Osteoblast (primary cell): ENCODE measurements at regions not wholly inside any gene's neighbourhood (a gene's known extent, or its start where the extent isn't known, plus 50 kb on each side); places are given as distances from the start of the nearest gene placed in this dataset.

Experiments
- DNase-seq: peaks from one replicate; pipeline ENCODE4 v3.0.0; 2011; ENCODE audit warnings: low spot score, mixed read lengths; ENCODE audit not compliant: insufficient read length; ENCODE audit errors: missing footprints
- H2AFZ ChIP-seq: 2 replicates; pipeline ENCODE4 v1.6.0; 2011; ENCODE audit warnings: mild to moderate bottlenecking, low read length
- H3K27ac ChIP-seq: 2 replicates; pipeline ENCODE4 v1.5.1; 2011; ENCODE audit warnings: mild to moderate bottlenecking, low read depth, low read length, moderate library complexity
- H3K27me3 ChIP-seq: 2 replicates; pipeline ENCODE4 v1.6.0; 2012; ENCODE audit warnings: mild to moderate bottlenecking, control low read depth, inconsistent platforms, low read length, moderate library complexity; ENCODE audit not compliant: insufficient read depth
- H3K36me3 ChIP-seq: 2 replicates; pipeline ENCODE4 v1.5.1; 2011; ENCODE audit warnings: mild to moderate bottlenecking, low read length, control low read depth, moderate library complexity; ENCODE audit not compliant: insufficient read depth
- H3K4me1 ChIP-seq: 2 replicates; pipeline ENCODE4 v1.5.1; 2011; ENCODE audit warnings: mild to moderate bottlenecking, low read length, control low read depth, moderate library complexity; ENCODE audit not compliant: insufficient read depth
- H3K4me2 ChIP-seq: 2 replicates; pipeline ENCODE4 v1.6.0; 2011; ENCODE audit warnings: mild to moderate bottlenecking, low read length; ENCODE audit not compliant: insufficient read depth
- H3K4me3 ChIP-seq: fragments of 200-600 bp; sonication (generic); 3 replicates; pipeline ENCODE4 v1.5.1; 2012; ENCODE audit warnings: mild to moderate bottlenecking, low read length, inconsistent platforms; ENCODE audit not compliant: insufficient read depth
- H3K79me2 ChIP-seq: 2 replicates; pipeline ENCODE4 v1.6.0; 2012; ENCODE audit warnings: mild to moderate bottlenecking, low read length, control low read depth, inconsistent platforms; ENCODE audit not compliant: insufficient read depth
- H3K9me3 ChIP-seq: 2 replicates; pipeline ENCODE4 v1.5.1; 2011; ENCODE audit warnings: low read depth, low read length, control low read depth
- H4K20me1 ChIP-seq: 2 replicates; pipeline ENCODE4 v1.6.0; 2012; ENCODE audit warnings: mild to moderate bottlenecking, low read length, control low read depth; ENCODE audit not compliant: insufficient read depth
- CTCF ChIP-seq: IDR thresholded peaks from 2 replicates; pipeline ENCODE4 v1.5.1; 2011; ENCODE audit warnings: mild to moderate bottlenecking, low read depth, low read length, moderate library complexity; ENCODE audit errors: extremely low read depth

- no peaks in the 10 kb centered on the region for H3K36me3 ChIP-seq
- no peak for TF ChIP-seq CTCF
- H3K27ac ChIP-seq: no peak overlapping the region
- H3K79me2 ChIP-seq: no peaks in the 10 kb centered on the region
- no peak for DNase-seq
- no peaks in the 10 kb centered on the region for H3K9me3 ChIP-seq
- no peaks in the 10 kb centered on the region for H3K4me1 ChIP-seq
- H2AFZ ChIP-seq: no peak overlapping the region
- no peaks in the 10 kb centered on the region for H3K27me3 ChIP-seq
- no peak overlapping the region for H3K4me2 ChIP-seq
- H3K4me3 ChIP-seq: no peak overlapping the region
- H4K20me1 ChIP-seq: no peaks in the 10 kb centered on the region
Measured at GRCh38 chr4:43348591-43348990, 456.1 kb downstream of the GRXCR1 start.

GRCh38 chr4:43351970-43352806 lies 459.7 kb downstream of the GRXCR1 start:
- Histone ChIP-seq H3K36me3 (no peaks in the 10 kb centered on the region), H3K4me3 (no peak overlapping the region), H3K27me3 (no peaks in the 10 kb centered on the region), H2AFZ (peak overlapping the region; percentile 2), H3K4me2 (no peak overlapping the region), H3K27ac (no peak overlapping the region), H3K4me1 (no peaks in the 10 kb centered on the region), H3K79me2 (no peaks in the 10 kb centered on the region), H3K9me3 (no peaks in the 10 kb centered on the region), H4K20me1 (no peaks in the 10 kb centered on the region)
- TF ChIP-seq CTCF: no peak
- no peak for DNase-seq

GRCh38 chr4:43352859-43353258 lies 460.3 kb downstream of the GRXCR1 start:
- Histone ChIP-seq H4K20me1 (no peaks in the 10 kb centered on the region), H3K27me3 (no peaks in the 10 kb centered on the region), H3K4me3 (no peak overlapping the region), H3K79me2 (no peaks in the 10 kb centered on the region), H3K9me3 (no peaks in the 10 kb centered on the region), H3K4me1 (no peaks in the 10 kb centered on the region), H3K36me3 (no peaks in the 10 kb centered on the region), H2AFZ (no peak overlapping the region), H3K4me2 (no peak overlapping the region), H3K27ac (no peak overlapping the region)
- no peak for DNase-seq
- no peak for TF ChIP-seq CTCF

GRCh38 chr4:43353552-43353951 lies 461.0 kb downstream of the GRXCR1 start:
- H3K4me1 ChIP-seq: no peaks in the 10 kb centered on the region
- H3K36me3 ChIP-seq: no peaks in the 10 kb centered on the region
- H3K79me2 ChIP-seq: no peaks in the 10 kb centered on the region
- no peaks in the 10 kb centered on the region for H3K27me3 ChIP-seq
- no peak overlapping the region for H3K4me3 ChIP-seq
- H3K27ac ChIP-seq: no peak overlapping the region
- H4K20me1 ChIP-seq: no peaks in the 10 kb centered on the region
- no peak for DNase-seq
- no peak for TF ChIP-seq CTCF
- no peak overlapping the region for H2AFZ ChIP-seq
- H3K4me2 ChIP-seq: no peak overlapping the region
- H3K9me3 ChIP-seq: no peaks in the 10 kb centered on the region
